Stimulated activated CD4-positive, alpha-beta T cell treated with anti-CD3 and anti-CD28 coated beads, Interleukin-1b, Interleukin-23, amount 100 ng/mL, for 1 hour (primary cell): ENCODE measurements at regions not wholly inside any gene's neighbourhood (a gene's known extent, or its start where the extent isn't known, plus 50 kb on each side); places are given as distances from the start of the nearest gene placed in this dataset.
"Not testable (repeated sequence)": the region's sequence is repeated elsewhere in the genome, so short reads cannot be mapped to it uniquely, and the experiment has no call there.

Experiments
- DNase-seq, 2 donors: peaks; one replicate each; pipeline ENCODE4 v3.0.0-alpha.2; 2020; ENCODE audit warnings: low read depth in 2 of 2

DNA sequence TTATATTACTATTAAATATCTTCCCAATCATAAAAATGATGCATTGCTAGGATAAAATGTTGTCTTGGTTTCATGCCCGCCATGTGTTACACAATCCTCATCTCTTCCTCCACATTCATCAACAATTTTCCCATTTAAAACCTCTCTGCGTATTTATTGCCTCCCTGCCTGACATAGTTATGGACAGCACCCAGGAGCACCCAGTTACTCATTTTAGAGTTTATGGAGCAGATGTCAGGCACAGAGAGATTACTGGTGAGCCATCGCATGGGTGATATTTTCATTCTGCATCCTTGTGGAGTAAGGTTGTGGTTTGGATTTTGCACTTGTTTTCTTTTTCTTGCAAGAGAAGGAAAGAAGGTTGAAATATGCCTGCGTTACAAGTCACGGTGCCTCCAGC, 116.7 kb upstream of the NPAS2 start:
- DNase-seq = no peak

DNA sequence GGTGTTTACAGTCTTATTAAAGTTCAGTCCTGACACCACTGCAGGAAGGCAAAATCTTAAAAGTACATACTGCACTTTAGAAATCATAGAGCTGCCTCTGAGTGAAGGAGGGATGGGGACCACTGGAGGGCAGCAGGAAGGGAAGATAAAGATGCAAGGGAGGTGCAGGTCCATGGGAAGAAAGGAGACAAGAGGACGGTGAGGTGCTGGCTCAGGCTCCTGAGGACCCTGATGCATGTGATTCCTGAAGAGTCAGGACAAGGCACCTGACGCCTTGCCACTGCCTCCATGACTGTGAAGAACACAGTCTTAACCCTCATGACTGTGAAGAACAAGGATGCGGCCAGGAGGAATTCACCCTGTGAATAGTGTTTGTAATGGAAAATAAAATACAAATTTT, 116.2 kb upstream of the NPAS2 start:
- DNase-seq = no peak

DNA sequence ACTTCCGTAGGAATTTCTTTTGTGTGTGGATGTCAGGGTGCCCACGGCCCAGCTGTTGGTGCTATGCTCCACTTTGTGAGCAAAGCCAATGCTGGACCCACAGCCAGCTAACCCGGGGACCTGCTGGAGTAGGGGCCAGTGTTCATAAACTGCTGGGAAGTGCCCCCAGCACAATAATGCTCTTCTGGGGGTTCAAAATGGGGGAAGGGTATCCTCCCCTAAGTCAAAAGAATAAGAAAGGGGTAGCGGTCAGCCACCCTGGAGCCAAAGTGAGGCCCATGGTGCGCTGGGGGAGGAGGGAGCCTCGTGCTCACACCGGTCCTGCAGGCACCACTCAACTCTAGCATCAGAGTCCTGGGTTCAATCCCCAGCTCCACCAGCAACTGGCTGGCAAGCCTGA, 115.8 kb upstream of the NPAS2 start:
- DNase-seq = no peak

DNA sequence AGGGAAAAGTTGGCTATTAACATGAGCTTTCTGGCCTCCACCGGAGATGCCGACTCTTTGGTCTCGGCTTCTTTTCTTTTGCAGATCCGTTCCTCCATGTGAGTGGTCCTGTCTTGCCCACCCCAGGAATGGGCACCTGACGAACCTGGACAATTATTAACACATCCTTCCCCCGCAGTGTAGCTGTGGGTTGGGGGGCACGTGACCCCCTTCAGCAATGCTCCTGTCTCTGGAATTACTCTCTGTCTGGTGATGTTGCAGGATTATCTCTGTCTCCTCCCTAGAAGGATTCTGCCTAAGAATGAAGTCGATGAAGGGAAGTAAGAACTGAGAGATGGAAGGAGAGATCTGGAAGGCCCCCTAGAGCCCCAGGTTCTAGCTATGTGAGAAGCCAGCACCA, 115.2 kb upstream of the NPAS2 start:
- DNase-seq = no peak

DNA sequence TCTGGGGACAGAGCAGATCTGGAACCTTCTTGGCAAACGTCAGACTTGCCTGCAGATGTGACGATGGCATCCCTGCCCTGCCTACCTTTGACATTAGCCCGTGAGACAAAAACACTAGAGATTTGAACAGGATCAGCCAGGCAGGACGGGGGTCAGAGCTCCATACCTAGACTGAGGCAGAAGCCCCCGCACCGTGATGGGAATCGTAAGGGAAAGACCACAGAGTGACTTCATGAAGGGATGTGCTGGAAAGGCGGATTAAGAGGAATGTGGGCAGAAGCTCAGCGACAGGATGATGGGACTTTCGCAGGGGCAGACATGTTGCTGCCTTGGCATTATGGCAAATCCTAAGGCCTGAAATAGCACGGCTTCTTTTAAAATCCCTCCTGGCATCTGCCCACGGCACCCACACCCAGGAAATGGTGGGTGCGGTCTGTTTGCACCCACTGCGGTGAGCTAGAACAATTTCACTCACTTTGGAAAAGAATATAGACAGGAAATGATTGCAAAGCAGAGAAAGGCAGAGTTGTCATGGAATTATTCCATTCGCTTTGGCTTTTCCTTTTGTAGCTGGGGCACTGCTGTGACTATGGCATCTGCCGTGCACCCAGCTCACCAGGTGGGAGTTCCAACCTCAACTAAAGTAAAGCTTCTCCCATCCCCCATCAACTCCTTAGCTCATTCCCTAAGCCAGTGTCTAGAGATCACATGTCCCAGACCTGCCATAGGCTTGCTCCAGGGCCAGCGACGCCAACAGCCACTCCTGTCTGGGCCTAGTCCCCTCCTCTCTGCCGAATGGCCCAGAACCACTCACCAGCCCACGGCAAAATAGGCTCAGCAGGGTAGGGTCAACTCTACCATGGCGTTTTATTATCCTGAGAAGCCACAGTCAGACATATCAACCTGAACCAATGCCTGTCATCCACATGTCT, 112.7 kb upstream of the NPAS2 start:
- DNase-seq = no peak

DNA sequence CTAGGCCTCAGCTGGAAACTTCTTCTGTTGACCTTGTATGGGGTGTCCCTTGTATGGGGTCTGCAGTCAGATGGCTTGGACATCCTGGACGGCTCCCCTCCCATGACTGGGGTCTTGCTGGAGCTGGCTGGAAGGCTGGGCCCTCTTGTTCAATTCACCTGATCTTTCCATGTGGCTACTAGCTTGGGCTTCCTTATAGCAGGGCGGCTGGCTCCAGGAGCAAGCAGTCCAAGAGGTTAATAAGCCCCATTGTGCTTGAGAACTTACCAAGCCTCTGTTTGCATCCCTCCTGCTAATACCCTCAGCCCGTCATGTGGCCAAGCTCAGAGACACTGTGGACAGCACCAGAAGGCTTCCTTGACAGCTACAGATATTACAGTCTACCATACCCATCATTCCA, 111.6 kb upstream of the NPAS2 start:
- no peak for DNase-seq

DNA sequence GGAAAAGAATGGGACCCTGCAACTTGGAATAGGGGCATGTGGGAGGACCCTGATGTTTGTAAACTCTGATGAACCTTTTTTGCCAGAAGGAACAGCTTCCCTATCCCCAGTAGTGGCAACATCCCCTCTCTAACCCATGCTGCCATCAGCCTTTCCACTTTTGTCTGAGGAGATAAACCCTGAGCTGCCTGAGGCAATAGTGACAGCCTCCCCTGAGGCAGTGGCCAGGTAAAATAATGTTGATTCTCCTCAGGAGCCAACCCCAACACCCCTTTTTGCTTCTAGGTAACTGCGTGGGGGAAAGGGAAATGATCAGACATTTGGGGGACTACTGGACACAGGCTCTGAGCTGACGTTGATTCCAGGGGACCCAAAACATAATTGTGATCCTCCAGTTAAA, 106.8 kb upstream of the NPAS2 start:
- DNase-seq = no peak

DNA sequence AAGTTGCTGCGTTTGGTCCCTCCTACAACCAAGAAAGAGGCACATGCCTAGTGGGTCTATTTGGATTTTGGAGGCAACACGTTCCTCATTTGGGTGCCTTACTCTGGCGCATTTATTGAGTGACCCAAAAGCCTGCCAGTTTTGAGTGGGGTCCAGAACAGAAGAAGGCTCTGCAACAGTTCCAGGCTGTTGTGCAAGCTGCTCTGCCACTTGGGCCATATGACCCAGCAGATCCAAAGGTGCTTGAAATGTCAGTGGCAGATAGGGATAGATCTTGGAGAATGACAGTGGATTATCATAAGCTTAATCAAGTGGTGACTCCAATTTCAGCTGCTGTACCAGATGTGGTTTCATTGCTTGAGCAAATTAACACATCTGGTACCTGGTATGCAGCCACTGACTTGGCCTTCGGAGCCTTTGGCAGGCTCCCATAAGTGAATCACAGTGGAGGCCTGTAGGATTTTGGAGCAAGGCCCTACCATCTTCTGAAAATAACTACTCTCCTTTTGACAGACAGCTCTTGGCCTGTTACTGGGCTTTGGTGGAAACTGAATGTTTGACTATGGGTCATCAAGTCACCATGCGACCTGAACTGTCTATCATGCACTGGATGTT, 105.4 kb upstream of the NPAS2 start:
- DNase-seq = not testable (repeated sequence)

DNA sequence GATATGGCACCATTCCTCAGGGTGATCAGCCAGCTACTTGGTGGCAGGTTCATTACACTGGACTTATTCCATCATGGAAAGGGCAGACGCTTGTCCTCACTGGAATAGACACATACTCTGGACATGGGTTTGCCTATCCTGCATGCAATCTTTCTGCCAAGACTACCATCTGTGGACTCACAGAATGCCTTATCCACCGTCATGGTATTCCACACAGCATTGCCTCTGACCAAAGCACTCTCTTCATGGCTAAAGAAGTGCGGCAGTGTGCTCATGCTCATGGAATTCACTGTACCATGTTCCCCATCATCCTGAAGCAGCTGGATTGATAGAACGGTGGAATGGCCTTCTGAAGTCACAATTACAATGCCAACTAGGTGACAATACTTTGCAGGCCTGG, 104.1 kb upstream of the NPAS2 start:
- not testable (repeated sequence) for DNase-seq

DNA sequence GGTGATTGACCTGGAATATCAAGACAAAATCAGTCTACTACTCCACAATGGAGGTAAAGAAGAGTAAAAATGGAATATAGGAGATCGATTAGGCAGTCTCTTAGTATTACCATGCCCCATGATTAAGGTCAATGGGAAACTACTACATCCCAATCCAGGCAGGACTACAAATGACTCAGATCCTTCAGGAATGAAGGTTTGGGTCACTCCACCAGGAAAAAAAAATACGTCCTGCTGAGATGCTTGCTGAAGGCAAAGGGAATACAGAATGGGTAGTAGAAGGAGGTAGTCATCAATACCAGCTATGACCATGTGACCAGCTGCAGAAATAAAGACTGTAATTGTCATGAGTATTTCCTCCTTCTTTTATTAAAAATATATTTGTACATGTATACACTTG, 103.4 kb upstream of the NPAS2 start:
- DNase-seq = no peak

DNA sequence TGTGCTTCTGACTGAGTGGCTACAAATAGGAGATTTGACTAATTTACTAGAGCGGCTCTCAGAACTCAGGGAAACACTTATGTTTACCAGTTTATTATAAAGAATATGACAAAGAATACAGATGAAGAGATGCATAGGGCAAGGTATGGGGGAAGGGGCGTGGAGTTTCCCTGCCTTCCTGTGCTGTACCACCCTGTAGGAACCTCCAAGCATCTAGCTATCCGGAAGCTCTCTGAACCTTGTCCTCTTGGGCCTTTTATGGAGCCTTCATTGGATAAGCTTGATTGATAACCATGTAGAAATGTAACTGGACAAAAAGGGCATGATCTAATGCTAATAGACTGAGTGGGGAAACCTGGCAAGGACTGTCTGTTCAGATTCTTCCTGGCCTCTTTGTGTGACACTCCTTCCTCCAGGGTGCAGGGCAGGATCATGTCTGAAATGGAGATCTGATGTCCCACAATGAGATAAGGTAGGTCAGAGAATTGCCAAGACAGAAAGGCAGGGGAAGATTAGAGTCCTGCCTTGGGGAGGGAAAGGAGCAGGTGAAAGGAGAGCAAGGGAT, 101.8 kb upstream of the NPAS2 start:
- DNase-seq = no peak

DNA sequence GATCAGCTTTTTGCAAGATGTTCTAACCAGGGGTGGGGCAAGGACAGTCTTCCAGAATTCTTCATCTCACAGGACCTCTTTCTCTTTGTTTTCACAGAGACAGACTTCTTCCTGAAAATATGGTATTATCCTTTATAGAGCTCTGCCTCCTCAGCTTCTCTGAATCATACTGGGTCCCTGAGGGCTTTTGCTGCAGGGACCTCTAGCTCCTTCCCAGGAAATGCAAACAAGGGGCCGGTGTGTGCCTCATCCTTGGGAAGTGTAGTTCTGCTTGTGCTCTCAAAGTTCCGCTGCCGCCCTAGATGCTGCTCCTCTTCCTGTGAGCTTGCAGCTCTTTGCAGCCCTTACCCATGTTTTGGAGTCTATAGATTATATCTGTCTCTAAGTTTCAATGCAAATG, 99.5 kb upstream of the NPAS2 start:
- no peak for DNase-seq

DNA sequence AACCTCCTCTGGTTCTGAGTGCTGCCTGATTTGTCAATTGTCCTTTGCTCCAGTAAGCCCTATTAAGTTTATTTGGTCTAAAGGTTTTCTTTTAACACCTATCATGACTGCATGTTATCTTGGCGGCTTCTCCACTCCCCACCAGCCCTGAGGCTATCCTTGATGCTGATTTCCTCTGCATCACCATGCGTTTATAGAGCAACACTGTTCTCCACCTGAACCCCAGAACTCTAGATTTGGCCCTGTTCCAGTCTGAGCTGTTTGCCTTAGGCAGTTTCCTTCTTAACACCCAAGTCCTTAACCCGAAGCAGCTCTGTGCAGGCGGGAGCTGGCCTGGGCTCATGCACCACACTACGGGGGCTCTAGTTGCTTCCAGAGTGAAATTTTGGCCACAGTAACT, 98.2 kb upstream of the NPAS2 start:
- no peak for DNase-seq

DNA sequence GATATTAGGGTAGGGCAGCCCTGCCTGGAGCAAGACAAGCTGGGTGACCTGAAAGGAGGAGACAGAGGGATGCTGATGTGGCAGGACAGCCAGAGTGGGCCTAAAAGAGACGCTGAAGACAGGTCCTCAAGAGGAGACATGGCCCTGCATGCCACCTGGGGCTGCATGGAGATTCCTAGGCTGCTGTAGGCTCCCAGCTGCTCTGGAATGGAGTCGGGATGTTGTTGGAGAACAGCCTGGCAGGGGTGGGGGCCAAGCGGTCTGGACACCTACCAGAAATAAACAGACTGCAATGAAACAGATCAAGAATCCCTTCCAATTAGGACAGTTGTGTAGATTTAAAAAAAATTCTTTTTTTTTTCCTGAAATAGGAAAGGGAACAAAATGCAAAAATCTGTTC, 97.8 kb upstream of the NPAS2 start:
- no peak for DNase-seq

DNA sequence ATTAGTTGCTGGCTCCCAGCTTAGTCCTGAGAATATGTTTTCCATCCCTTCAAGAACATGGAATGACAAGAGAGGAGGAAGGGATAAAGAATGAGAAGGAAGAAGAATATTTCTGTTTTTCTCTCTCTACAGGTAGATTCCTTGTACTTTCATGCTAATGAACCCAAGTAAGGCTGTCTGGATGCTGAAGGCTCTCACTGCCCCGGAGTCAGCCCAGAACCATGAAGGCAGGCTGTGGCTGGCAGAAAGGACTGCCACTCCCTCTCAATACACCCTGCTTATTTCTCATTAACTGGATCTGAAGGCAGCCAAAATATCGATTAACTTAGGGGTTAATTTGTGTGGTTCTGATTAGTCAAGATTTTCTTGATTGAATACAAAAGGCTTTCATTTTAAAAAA, 93.1 kb upstream of the NPAS2 start:
- no peak for DNase-seq

DNA sequence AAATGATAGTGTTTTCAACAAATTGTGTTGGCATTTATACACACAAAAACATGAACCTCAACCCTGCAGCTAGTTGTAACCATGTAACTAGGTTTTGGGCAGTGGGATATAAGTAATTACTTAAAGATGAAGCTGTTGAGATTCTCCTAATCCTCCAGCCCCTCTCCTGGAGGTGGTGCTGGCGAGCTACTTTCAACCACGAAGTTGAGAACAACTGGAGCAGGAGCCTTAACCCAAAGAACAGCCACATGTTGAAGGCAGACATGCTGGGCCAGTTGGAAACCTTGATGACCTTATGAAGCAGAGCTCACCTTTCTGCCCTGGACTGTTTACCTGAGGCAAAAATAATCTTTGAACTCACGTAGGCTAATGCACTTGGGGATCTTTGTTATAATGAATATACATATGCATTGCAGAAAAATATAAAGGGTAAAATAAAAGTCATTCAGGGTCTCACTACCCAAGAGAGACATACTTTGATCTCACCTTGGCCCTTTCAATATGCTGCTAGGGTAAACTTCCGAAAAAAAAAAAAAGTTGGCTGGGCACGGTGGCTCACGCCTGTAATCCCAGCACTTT, 89.6 kb upstream of the NPAS2 start:
- peak in 1 of 2 donors; percentile 8 for DNase-seq

DNA sequence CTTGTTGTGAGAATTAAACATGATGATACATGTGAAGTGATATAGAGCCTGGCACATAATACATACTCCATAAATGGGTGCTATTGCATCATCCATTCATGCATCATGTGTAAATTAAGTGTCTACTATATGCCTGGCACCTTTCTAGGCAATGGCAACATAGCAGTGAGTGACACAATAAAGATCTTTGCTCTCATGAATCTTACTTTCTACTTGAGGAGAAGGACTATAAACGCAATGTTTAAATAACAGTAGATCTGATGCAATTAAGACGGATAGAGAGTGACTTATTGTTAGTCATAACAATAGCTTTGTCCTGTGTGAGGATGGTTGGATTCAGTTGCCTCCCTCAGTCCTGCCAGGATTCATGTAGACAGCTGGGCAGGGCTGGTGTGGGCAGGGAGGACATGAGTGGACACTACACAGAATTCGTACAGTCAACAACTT, 88.4 kb upstream of the NPAS2 start:
- DNase-seq = no peak

DNA sequence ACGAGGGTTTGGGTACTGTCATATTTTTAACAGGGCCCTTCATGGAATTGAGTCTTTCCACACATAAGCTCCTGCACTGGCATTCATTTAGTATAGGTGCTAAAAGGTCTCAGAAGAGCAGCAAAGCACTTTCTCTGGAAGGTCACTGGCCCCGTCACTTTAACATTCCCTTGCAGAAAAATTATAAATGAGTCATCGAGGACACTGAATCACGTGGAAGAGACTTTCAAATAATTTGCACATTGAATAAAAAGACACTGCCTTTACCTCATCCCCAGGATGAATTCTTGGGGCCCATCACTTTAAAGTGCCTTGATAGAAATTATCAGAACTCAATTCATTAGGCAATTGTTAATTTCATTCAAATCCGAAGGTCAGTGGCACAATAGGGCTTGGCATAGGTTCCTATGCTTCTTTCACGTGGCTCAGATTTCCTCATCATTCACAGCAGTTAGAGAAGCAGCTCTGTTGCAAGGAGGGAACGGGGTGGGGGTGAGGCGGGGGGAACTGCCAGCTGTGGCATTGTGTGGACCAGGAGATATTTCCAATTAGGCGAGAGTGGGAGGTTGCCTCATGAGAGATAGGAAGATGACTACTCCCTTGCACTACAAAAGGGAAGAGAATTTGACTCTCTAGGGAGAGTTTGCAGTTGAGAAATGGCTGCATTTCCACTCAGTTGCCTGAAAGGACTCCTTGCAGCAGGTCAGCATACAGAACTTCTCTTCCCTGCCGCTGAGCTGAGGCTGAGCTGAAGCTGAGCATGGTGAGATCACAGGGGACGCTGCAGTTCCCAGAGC, 86.3 kb upstream of the NPAS2 start:
- DNase-seq = no peak

DNA sequence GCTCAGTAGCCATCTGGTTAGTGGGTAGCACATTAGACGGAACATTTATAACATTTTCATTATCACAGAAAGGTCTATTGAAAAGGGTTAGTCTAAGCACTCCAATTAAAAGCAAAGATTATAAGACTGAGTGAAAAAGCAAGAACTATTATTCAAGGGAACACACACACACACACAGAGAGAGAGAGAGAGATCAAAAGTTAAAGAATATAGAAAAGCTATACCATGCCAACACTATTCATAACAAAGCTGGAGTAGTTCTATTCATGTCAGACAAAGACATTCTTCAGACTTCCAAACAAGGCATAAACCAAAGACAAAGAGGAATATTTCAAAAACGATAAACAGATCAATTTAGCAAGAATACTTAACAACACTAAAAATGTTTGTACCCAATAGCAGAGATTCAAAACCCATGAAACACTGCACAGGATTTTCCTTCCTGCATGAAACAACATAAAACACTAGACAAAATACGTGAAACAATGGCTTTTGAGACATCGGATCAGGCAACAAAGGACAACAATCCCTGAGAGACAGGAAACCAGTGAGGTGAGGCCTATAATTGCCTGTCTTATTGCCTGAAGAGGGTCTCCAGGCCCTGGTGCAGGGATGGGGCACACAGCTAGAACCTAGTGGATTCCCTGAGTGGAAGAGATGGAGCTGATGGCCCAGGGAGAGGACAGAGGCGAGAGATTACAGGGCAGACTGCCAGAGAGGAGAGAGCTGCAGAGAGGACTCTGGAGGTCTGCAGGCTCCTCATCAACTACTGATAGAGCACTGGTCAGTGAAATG, 83.6 kb upstream of the NPAS2 start:
- no peak for DNase-seq

DNA sequence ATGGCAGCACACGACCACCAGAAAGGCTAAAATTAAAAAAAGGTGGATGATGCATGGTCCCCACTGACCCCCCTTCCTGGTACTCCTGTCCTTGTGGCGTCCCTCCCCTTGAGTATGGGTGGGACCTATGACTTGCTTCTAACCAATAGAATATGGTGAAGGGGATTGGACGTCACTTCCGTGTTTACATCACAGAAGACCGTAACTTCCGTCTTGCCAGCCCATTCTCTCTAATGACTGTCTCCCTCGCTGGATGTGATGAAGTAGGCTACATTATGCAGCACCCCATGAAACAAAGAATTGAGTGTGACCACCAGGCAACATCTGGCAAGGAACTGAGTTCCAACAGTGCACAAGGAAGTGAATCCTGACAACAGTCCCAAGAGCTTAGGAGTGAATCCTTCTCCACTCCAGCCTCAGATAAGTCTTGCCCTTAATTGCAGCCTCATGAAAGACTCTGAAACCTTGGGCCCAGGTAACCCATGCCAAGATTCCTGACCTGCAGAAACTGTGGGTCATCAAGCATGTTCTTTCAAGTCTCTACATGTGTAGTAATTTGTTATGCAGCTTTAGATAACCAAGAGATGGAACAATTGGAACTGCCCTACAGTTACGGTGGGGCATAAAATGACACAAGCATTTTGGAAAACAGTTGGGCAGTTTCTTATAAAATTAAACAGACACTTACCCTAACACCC, 80.1 kb upstream of the NPAS2 start:
- DNase-seq = no peak
